ENCODE measurements at regions not wholly inside any gene's neighbourhood (a gene's known extent, or its start where the extent isn't known, plus 50 kb on each side); places are given as distances from the start of the nearest gene placed in this dataset.

DNA sequence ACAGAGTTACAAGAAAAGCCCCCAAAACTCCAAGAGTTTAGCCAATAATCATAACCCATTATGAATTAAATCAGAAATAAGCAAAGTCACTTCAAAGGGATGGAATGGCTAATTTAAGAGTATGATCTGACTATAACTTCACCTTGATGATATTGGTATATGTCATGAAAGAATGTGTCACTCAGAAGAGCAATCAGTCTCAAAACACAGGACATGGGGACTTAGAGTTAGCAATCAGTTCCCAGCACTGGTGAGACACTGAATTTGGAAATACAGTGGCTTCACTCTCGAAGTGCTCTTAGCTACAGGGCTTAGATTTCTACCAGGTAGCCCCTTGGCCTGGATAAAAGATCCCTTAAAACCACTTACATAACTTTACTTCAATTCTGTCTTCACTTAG is 65.7 kb upstream of the EXOC1L start:
- Mint-ChIP-seq H3K4me1 (ENCODE audit: unreplicated experiment) (peaks cover 8% of the 10 kb centered on the region), H3K27ac (ENCODE audit: unreplicated experiment) (no peak overlapping the region), H3K27me3 (ENCODE audit: unreplicated experiment) (peaks cover 3% of the 10 kb centered on the region), H3K4me3 (ENCODE audit: unreplicated experiment) (no peak overlapping the region), H3K36me3 (ENCODE audit: unreplicated experiment) (no peaks in the 10 kb centered on the region), H3K9me3 (ENCODE audit: unreplicated experiment) (no peaks in the 10 kb centered on the region)
- no peak for DNase-seq (ENCODE audit: extremely low spot score, unreplicated experiment)
- no peak for TF ChIP-seq CTCF (IDR thresholded peaks at IDR 0.05)

DNA sequence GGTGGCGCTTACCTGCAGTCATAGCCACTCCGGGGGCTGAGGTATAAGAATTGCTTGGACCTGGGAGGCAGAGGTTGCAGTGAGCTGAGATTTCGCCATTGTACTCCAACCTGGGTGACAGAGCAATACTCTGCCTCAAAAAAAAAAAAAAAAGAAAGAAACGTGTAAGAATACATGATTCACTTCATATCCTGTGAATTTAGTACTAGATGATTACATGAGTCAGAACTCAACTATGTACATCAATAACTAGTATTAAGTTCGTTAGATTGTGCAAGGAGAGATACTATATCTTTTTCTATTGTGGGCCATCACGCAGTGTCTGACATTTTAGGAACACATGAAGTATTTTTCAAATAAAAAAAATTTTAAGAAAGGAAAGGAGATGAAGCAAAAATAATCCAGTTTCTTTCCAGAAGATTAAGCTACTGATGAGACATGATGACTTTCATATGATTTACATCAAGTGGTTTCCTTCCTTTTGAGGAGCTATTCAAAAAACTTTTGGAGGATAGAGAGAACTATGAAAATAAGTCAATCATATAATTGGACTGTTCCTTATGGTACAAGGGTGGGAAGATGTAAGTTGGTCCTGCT is 64.7 kb upstream of the EXOC1L start:
- Mint-ChIP-seq H3K27me3 (ENCODE audit: unreplicated experiment) (no peaks in the 10 kb centered on the region), H3K4me1 (ENCODE audit: unreplicated experiment) (peaks cover 8% of the 10 kb centered on the region), H3K27ac (ENCODE audit: unreplicated experiment) (no peak overlapping the region), H3K9me3 (ENCODE audit: unreplicated experiment) (no peaks in the 10 kb centered on the region), H3K4me3 (ENCODE audit: unreplicated experiment) (no peak overlapping the region), H3K36me3 (ENCODE audit: unreplicated experiment) (no peaks in the 10 kb centered on the region)
- no peak for DNase-seq (ENCODE audit: extremely low spot score, unreplicated experiment)
- no peak for TF ChIP-seq CTCF (IDR thresholded peaks at IDR 0.05)

GRCh38 chr4:55756208-55756607 is 63.4 kb upstream of the EXOC1L start:
- TF ChIP-seq CTCF (IDR thresholded peaks at IDR 0.05): no peak
- no peak for DNase-seq (ENCODE audit: extremely low spot score, unreplicated experiment)
- Mint-ChIP-seq H3K4me3 (ENCODE audit: unreplicated experiment) (no peak overlapping the region), H3K4me1 (ENCODE audit: unreplicated experiment) (peaks cover 8% of the 10 kb centered on the region), H3K27ac (ENCODE audit: unreplicated experiment) (no peak overlapping the region), H3K9me3 (ENCODE audit: unreplicated experiment) (no peaks in the 10 kb centered on the region), H3K36me3 (ENCODE audit: unreplicated experiment) (no peaks in the 10 kb centered on the region), H3K27me3 (ENCODE audit: unreplicated experiment) (no peaks in the 10 kb centered on the region)

DNA sequence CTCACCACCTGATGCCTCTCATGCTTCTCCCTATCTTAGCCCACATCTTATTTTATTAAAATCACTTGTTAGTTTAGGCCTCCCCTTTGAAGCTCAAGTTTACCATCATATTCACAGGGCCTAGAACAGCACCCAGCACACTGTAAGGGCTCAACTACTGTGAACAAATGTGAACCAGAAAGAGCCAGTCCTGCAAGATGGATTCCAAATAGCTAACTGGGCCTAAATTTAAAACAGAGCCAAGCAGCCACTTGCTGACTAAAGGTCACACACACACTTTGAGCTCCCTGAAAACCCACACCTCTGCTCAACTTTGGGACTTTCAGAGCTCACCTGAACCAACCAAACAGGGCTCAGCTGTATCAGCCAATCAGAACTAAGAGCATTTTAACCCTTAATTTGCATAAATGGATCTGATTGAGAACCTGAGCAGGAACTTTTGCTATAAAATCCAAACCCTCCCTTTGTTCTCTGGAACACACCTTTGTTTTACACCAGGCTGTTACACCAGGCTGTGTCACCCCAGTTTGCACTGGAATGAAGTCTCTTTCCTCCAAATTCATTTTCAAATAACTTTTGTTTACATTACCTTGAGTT is 62.1 kb upstream of the EXOC1L start:
- Mint-ChIP-seq H3K4me3 (ENCODE audit: unreplicated experiment) (no peak overlapping the region), H3K9me3 (ENCODE audit: unreplicated experiment) (no peaks in the 10 kb centered on the region), H3K4me1 (ENCODE audit: unreplicated experiment) (peaks cover 8% of the 10 kb centered on the region), H3K36me3 (ENCODE audit: unreplicated experiment) (no peaks in the 10 kb centered on the region), H3K27ac (ENCODE audit: unreplicated experiment) (no peak overlapping the region), H3K27me3 (ENCODE audit: unreplicated experiment) (no peaks in the 10 kb centered on the region)
- TF ChIP-seq CTCF (IDR thresholded peaks at IDR 0.05): no peak
- DNase-seq (ENCODE audit: extremely low spot score, unreplicated experiment): no peak

- H3K27me3 Mint-ChIP-seq (ENCODE audit: unreplicated experiment): no peaks in the 10 kb centered on the region
- H3K4me3 Mint-ChIP-seq (ENCODE audit: unreplicated experiment): no peak overlapping the region
- DNase-seq (ENCODE audit: extremely low spot score, unreplicated experiment): no peak
- no peak for TF ChIP-seq CTCF (IDR thresholded peaks at IDR 0.05)
- no peak overlapping the region for H3K27ac Mint-ChIP-seq (ENCODE audit: unreplicated experiment)
- no peaks in the 10 kb centered on the region for H3K9me3 Mint-ChIP-seq (ENCODE audit: unreplicated experiment)
- no peaks in the 10 kb centered on the region for H3K36me3 Mint-ChIP-seq (ENCODE audit: unreplicated experiment)
- peaks cover 11% of the 10 kb centered on the region for H3K4me1 Mint-ChIP-seq (ENCODE audit: unreplicated experiment)
Observed at GRCh38 chr4:55758066-55758465, 61.5 kb upstream of the EXOC1L start.
